Epidermal melanocyte (primary cell): ENCODE measurements at regions not wholly inside any gene's neighbourhood (a gene's known extent, or its start where the extent isn't known, plus 50 kb on each side); places are given as distances from the start of the nearest gene placed in this dataset.
"Not testable (repeated sequence)": the region's sequence is repeated elsewhere in the genome, so short reads cannot be mapped to it uniquely, and the experiment has no call there.

Experiments
- DNase-seq: peaks from one replicate; pipeline ENCODE4 v3.0.0; 2011; ENCODE audit warnings: low spot score; ENCODE audit not compliant: insufficient read length

DNA sequence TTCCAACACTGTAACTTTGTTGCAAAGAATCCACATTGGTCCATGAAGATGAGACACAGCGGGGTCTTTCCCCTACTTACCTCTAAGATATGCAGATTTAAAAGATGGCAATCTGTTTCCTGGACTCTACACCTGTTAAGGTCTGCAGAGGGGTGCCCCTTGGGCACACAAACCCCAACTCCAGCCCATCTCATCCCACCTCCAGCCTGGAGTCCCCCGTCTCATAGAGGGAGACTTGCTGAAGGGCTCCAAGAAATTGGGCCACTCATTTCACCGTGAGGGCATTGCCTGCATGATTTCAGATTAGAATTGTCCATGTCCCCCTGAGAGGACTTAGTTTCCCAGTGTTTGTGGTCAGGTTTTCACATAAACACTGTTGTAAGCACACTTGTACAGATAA is 365.7 kb downstream of the IRX2 start:
- DNase-seq: no peak

DNA sequence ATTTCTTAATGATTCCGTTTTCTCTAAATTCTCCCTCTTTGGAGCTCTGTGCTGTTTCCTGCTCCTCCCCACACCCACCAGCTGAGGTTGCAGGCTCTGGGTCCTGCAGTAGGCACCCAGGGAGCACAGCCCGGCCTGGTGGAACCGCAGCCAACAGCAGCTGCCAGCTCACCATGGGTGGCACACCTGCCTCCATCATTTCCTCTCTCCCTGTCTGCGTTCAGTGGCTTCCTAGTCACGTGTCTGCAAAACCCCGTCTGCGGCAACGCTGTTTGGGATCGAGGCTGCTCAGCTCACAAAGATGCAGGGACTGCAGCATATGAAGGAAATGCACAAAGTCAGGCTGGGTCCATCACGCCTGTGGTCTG is 367.8 kb downstream of the IRX2 start:
- DNase-seq: no peak

DNA sequence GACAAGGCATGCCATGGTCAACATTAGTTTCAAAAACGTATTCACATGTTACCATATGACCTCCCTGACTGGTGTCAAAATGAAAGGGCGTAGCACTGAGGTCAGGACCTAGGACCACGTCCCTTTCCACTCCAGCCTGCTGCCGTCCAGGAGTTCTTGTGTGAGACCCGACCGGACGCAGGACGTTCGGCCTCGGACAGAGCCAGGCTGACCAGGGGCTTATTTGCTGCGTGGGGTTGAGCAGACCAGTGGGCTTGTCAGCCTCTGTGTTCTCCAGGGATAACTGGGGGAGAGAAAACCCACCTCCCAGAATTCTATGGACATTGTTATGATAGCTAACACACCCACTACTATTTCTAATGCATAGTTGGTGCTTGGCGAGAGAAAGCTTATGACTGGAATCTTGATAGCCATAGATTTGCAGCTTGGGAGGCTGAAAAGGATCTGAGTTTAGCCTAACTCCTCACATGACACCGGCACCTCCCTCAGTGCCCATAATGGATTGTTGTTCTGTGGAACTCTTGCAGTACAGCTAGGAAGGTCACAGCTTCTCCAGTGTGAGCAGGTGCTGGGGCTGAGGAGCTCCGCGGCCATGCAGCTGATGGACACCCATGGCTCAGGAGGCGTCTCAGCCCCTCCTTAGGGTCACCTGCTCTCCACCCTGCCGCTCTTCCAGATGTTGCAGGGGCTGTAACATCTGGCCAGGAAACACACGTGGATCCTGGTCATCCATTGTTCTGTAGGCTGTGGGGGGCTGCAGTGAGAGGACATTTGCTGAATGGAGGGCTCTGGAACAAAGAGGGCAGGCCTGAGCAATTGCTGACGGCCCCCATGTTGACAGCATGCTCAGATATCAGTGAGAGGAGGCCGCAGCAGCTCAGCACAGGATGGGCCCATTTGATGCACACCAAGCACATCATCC is 368.4 kb downstream of the IRX2 start:
- no peak for DNase-seq

DNA sequence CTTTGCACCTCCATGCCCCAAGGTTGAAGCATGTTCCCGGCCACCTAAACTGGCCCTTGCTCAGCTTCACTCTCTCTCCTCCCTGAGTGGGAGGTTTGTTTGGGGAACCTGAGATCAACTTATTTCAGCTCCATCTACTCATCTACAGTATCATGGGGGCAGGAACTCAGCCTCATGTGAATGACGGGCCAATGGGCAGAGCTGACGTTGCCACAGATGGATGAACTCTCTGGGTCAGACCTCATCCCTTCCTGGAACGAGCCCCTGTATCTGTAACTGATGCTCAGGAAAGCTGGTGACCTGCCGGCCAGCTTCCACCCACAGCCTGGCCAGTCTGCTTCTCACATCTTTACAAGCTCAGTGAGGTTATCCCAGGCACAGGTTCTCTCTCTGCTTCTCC is 369.6 kb downstream of the IRX2 start:
- DNase-seq: no peak

DNA sequence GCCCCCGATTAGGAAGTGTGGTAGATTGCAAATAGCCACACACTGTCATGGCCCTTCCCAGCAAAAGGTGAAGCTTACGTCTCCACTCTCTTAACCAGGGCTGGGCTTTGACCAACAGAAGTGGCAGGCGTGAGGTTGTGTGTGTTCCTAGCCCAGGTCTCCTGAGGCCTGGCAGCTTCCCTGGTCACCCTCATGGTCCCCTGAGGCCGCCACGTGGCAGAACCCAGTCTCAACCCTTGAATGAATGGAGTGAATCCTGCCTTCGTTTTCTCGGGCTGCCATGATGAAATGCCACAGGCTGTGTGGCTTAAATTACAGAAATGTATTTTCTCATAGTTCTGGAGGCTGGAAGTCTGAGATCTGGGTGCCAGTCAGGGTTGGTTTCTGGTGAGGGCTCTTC is 370.4 kb downstream of the IRX2 start:
- no peak for DNase-seq

DNA sequence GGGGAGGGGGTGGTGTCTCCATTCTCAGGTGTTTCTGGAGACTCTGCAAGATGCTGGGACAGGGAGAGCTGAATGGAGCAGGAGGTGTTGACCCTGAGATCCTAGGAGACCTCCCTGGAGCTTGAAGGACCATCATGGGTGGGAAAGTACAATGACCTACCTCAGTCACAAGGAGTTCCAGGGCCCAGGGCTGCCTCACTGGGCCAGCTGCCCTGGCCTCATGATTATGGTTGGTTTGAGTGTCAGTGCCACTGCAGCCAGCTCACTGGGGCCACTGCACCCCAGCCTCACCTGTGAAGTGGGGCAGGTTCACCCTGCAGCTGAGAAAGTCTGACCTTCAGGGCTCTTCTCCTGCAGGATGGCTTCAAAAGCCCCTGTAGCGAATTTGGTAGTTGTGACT is 372.5 kb downstream of the IRX2 start:
- DNase-seq: no peak

DNA sequence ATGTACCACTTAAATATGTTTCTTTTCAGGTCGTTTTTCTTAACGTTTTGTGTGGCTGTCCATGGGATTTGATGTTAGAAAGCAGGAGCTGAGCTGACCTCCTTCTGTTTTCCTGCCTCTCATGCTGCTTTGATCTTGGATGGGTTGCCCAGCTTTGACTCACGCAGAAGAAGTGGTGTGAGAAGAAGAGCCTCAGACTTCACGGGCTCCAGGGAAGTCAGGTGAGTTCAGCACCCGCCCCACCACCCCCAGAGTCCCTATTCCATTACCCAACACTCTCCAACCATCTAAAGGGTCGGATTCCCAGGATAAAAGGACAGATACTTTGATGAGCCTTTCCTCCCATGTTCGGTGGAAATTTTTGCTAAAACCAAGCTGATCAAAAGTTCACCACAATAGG is 373.4 kb downstream of the IRX2 start:
- DNase-seq: no peak

DNA sequence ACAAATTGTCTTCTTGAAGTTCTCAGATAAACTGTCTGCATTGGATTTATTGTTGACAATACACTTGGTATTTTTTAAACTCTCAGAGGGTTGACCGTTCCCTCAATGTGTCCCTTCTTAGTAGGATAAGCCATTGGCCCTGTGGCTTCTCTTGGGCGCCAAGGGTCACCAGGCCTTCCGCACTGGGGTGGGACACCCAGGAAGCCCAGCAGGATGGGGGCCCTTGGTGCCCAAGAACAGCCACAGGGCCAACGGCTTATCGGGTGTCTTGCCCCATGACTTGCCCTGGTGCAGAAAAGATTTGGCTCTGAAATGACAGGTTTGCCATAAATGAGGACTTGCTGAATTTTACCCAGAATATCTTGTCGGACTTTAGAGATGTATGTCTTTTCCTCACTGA is 375.0 kb downstream of the IRX2 start:
- DNase-seq: no peak

DNA sequence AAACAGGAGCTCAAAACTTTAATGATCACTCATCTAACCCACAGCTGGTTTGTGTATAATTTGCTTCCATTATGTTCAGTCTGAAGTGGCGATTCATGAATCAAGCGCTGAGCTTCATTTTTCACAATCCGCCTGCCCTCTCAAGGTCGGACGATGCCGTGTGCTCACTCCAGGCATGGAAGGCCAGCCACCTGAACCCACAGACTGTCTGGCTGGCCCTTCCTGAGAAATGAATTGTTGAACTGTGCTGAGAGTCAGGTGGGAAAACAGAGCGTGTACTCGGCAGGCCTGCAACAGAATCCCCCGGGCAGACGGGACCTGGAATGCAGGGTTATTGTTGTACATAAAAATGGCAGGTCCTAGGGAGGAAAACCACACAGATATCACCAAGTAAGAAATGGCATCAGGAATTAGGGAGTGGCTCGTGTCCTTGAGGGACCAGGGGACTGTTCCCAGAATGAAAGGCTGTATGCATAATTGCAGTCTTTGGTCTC is 375.7 kb downstream of the IRX2 start:
- DNase-seq: no peak

DNA sequence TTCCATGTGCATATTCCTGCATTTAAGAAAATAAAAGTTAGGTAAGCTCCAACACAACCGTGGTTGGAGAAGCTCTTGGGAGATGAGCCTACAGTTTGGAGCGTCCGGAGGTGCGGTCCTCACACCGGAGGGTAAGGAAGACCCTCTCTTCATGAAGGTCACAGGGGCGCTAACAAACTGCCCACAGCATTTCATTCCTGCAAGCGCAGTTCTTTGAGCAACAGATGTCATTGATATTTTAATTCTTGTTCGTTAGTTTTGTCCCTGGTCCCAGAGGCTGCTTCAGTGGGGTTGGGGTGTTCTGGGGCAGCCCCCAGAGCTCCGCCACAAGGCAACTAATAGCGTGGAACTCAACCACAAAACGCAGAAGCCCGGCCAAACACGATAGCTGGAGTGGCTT is 376.2 kb downstream of the IRX2 start:
- no peak for DNase-seq

DNA sequence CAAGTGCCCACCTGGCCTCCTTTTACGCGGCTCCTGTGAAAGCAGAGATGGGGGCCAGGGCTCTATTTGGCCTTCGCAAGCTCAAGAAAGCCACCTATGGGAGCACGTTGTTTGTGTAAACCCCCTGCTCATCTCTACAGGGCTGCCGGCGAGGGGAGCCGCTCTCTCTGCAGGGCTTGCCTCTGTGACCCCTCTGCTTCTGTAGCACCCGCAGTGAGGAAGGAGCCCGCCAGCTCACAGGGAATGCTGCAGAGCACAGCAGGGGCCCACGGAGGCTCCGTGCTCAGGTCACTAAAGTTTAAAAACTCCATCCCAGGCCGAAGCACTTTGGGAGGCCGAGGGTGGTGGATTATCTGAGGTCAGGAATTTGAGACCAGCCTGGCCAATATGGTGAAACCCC is 376.8 kb downstream of the IRX2 start:
- DNase-seq: no peak

DNA sequence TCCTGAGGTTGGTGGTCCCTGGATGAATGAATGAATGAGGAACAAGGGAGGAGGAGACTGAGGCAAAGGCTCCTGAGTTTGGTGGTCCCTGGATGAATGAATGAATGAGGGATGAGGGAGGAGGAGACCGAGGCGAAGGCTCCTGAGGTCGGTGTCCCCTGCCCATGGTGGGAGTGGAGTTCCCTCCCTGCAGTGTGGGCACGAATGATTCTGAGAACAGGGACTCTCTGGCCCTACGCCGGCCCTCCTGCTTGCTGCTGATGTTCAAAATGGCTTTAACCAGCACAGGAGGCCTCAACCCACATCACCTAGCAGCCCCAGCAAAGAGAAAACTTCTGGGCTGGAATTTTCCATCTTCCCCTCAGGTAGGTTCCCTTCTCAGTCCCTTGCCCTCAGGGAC is 377.8 kb downstream of the IRX2 start:
- DNase-seq: no peak

DNA sequence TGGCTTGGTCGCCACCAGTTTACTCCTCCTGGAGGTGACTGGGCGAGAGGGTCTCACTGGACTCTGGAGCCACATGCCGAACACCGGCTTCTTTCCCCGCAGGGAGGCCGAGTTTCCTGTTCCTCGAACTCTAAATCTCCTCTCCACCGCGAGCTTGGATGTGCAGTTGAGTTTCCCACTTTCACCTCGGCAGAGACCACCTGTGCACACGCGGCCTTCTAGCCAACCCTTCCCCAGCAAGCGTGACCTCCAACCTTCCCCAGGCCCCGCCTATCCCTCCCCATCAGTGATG is 380.1 kb downstream of the IRX2 start:
- no peak for DNase-seq

DNA sequence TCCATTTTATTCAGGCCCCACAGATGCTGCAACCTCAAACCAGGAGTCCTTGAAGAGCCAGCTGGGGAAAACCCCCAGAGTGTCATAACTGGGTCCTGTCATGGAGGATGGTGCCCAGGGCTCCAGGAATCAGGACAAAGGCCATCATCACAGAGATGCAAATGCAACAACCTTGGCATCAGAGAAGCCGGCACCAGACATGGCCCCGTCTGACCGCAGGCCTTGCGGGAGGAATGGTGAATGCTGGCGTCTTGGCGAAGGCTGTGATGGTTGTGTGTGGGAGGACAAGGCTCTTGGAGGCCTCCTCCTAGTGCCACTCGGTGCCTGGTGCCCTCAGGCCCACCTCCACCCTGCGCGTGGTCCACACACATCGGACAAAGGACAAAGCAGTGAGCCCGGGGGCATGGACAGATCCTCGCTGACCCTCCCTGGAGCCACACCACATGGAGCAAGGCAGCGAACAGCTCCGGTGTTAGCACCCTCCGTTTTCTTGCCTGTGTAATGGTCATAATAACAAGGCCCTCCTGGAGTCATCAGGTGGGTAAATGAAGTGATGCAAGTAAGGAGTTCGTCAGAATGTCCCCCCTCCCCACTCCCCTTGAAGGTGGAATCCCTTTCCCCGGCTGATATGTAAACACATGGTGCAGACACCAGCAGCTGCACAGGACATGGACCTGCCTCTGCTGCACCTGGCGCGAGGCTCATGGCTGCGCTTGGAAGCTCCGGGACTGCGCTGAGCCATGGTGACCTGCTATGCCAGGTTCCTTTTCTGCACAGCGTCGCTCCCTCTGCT is 380.7 kb downstream of the IRX2 start:
- no peak for DNase-seq

DNA sequence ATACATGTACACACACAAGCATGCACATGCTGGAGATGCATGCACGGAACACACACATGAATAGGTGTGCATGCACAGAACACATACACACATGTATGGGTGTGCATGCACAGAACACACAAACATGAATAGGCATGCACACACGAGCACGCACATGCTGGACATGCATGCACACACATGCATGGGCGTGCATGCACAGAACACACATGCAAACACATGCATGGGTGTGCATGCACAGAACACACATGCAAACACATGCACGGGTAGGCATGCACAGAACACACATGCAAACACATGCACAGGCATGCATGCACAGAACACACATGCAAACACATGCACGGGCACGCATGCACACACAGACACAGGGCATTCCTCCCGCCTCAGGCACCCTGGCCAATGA is 382.3 kb downstream of the IRX2 start:
- DNase-seq: no peak

DNA sequence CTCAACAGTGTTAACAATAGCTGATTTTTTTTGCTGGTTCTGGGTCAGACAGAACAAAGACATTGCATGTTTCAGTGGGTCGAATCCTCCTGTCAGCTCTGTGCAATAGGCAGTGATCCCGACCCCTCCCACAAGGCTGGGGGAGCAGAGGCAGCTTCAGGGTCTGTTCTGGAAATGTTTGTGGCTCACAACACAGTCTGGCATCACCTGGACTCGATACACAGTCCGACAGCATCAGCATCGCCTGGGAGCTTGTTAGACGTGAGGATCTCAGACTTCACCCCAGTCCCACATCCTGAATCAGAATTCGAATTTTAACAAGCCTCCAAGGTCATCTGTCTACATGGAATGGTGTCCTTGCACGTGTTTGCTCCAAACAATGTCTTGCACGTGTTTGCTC is 384.7 kb downstream of the IRX2 start:
- DNase-seq: no peak

DNA sequence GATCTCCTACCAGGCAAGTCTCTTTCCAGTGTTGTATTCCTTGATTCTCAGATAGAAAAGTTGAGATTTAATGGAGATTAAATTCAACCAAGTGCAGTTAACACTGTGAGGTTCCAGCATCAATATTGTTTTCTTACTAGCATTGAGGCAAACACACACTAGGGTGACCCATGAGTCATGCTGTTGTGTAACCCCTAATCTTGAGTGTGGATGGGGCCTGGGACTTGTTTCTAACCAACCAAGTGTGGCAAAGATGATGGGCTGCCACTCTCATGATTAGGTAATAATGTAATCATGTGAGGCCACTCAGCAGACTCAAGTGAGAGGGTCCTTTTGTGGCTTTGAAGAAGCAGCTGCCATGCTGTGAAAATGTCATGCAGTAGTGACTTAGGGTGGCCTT is 394.2 kb downstream of the IRX2 start:
- DNase-seq: no peak

DNA sequence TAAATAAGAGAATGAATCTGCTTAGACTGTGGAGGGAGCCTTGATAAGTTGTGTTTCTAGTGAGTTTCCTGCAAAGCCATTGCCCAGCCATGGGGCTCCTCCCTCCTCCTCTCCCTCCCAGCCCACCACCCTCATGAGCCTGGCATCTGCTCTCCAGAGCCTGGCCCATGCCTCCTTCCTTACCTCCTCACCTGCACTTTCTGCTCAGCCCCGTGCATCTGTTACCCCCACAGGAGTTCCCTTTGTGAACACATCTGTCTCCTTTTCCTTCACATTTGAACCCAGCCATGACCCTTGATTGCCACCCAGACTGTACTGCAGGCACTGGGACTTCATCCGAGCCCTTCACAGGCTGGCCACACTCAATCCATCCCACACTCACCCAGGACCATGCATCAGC is 395.6 kb downstream of the IRX2 start:
- DNase-seq: no peak

DNA sequence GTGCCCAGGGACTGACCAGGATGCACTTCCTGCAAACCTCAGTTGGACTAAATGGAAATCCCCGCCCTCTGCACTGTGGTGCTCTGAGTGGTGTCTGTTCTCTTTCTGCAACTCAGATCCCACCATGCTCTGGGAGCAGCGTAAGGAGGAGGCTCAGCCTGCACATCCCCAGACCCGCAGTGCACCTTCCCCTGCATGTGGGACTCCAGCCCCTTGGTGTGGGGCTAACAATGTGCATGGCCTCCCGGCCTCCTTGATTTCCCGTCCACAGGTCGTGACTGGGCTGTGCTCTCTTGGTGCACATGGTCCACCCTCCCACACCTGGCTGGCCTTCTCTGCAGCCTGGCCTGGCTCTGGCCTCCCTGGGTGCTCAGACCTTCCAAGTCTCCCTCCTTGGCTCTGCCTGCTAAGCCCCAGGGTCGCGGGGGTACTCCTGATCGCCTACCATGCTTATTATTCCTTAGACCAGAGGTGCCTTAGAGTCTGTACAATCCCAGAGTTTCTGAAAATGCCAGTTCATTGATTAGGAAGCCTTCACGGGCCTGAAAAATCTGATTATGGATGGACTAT is 397.5 kb downstream of the IRX2 start:
- DNase-seq: no peak

DNA sequence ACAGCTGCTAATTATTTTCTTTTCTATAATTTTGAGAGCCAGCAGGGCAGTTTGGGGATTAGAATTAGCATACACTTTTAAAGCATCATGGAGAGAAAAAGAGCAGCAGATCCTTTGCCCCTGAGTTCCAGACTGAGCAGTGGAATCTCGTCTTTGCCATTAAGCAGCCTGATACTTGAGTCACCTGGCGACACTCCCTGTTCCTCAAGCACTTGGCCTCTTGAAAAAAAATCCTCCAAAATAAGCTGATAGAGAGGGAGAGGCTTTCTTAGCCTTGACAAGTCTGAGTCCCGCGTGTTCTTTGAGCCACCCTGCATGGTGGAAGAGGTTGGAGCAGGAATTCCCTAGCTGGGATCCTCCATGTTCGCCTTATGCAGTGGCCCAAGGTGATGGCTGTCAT is 398.3 kb downstream of the IRX2 start:
- DNase-seq: no peak

DNA sequence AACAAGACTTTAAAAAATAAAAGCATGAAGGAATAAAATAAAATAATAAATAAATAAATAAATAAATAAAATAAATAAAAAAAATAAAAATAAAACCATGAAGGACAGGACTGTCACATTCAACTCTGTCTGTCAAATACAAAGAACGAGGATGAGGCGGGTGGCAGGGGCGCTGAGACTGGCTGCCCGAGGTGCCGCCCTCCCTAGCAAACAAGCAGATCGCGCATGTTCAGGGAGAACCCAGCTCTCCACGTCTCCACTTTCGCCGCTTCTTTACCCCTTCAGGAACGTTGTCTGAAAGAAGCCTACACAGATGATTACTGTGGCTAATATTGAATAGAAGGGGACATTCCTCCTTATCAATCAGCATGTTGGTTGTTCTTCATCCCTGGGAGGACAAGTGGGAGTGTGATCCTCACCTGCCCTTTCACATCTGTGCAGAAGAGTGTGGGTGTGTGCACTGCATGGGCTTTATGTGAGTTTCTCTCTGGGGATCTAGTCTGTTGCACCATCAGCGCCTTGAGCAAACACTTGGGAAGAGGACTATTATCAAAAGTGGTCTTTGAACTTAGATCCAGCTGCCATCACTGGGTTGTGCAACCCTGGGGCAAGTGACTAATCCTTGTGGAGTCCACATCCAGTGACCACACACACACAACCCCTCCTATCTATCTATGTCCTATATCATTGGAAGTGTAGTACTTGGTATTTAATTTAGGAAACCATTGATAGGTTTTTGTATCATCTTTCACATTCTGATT is 399.2 kb downstream of the IRX2 start:
- no peak for DNase-seq

DNA sequence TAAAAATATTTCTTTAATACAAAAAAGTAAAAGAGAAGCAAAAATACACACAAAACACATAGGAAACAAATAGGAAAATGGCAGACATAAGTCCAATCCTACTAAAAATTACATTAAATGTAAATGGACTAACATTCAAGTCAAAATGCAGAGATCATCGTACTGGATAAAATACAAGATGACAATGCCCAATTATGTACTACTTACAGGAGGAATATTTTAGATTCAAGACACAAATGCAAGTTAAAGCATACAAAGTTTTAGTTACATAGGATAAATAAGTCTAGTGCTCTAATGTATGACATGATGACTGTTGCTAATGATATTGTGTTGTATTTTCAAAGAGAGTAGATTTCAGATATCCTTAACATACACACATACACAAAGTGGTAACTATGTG is 401.7 kb downstream of the IRX2 start:
- not testable (repeated sequence) for DNase-seq
